Ishikawa (cell line): ENCODE measurements at regions not wholly inside any gene's neighbourhood (a gene's known extent, or its start where the extent isn't known, plus 50 kb on each side); places are given as distances from the start of the nearest gene placed in this dataset.
A peak's percentile ranks its signal among the peaks of the same experiment; 100 is the strongest.

Experiments
- CEBPB ChIP-seq: IDR thresholded peaks from 2 replicates; pipeline ENCODE4 v1.6.1; 2012
- CREB1 ChIP-seq: IDR thresholded peaks from 2 replicates; pipeline ENCODE4 v1.6.1; 2012; ENCODE audit warnings: low read depth
- EGR1 ChIP-seq: IDR thresholded peaks from 2 replicates; pipeline ENCODE4 v1.6.1; 2012
- EP300 ChIP-seq: IDR thresholded peaks from 2 replicates; pipeline ENCODE4 v1.6.1; 2012; ENCODE audit warnings: borderline replicate concordance
- FOXM1 ChIP-seq: IDR thresholded peaks from 2 replicates; pipeline ENCODE4 v1.6.1; 2012; ENCODE audit warnings: low read depth, borderline replicate concordance
- NFIC ChIP-seq: IDR thresholded peaks from 2 replicates; pipeline ENCODE4 v1.6.1; 2012
- RAD21 ChIP-seq: IDR thresholded peaks from 2 replicates; pipeline ENCODE4 v1.6.1; 2012; ENCODE audit warnings: low read depth
- REST ChIP-seq: IDR thresholded peaks from 2 replicates; pipeline ENCODE4 v1.6.1; 2012; ENCODE audit warnings: low read depth, mild to moderate bottlenecking
- TAF1 ChIP-seq: IDR thresholded peaks from 2 replicates; pipeline ENCODE4 v1.6.1; 2012; ENCODE audit warnings: low read depth, mild to moderate bottlenecking
- TCF12 ChIP-seq: IDR thresholded peaks from 2 replicates; pipeline ENCODE4 v1.6.1; 2012; ENCODE audit warnings: low read depth
- TEAD4 ChIP-seq: IDR thresholded peaks from 2 replicates; pipeline ENCODE4 v1.6.1; 2012
- USF1 ChIP-seq: IDR thresholded peaks from 2 replicates; pipeline ENCODE4 v1.6.1; 2012
- YY1 ChIP-seq: IDR thresholded peaks from 2 replicates; pipeline ENCODE4 v1.6.1; 2012; ENCODE audit warnings: low read depth
- ZBTB7A ChIP-seq: IDR thresholded peaks from 2 replicates; pipeline ENCODE4 v1.6.1; 2012; ENCODE audit warnings: low read depth
- TF ChIP-seq, protein P1 (sequence below): IDR thresholded peaks from 2 replicates; pipeline ENCODE4 v1.6.1; 2012

GRCh38 chr22:47605441-47605840 is 843.0 kb downstream of the TBC1D22A start:
- peak; percentile 22; the same call in 1 of the 2 replicates for TF ChIP-seq NFIC
- TF ChIP-seq TAF1, result no peak

DNA sequence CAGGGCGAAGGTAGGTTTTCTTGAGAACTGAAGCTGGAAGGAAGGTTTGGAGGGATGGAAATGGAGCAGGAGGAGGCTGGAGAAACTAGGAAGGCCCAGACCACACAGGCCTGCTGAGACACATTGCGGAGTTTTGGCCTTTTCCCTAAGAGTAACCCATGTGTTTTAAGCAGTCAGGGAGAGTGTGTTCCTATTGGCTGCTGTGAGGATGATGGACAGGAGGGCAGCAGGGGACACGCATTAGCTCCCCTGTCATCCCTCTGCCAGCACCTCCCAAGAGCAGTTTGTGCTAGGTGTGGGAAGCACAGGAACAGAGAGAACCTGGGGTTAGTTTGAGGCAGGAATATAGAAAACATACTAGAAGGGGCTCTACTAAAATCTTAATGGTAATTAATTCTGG is 842.1 kb downstream of the TBC1D22A start:
- TF ChIP-seq CEBPB, result no peak
- TF ChIP-seq REST, result no peak
- TF ChIP-seq EGR1, result no peak
- TF ChIP-seq, protein P1, sequence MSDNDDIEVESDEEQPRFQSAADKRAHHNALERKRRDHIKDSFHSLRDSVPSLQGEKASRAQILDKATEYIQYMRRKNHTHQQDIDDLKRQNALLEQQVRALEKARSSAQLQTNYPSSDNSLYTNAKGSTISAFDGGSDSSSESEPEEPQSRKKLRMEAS, result no peak
- no peak for TF ChIP-seq RAD21
- no peak for TF ChIP-seq TCF12
- TF ChIP-seq FOXM1, result no peak
- no peak for TF ChIP-seq YY1
- no peak for TF ChIP-seq TEAD4
- TF ChIP-seq TAF1, result no peak
- no peak for TF ChIP-seq NFIC
- no peak for TF ChIP-seq EP300
- TF ChIP-seq USF1, result no peak
- no peak for TF ChIP-seq ZBTB7A
- no peak for TF ChIP-seq CREB1

- no peak for TF ChIP-seq USF1
- TF ChIP-seq EP300, result no peak
- TF ChIP-seq, protein P1, result no peak
- no peak for TF ChIP-seq CREB1
- no peak for TF ChIP-seq NFIC
- TF ChIP-seq TCF12, result no peak
These were observed 840.3 kb downstream of the TBC1D22A start for GRCh38 chr22:47602732-47603131.

DNA sequence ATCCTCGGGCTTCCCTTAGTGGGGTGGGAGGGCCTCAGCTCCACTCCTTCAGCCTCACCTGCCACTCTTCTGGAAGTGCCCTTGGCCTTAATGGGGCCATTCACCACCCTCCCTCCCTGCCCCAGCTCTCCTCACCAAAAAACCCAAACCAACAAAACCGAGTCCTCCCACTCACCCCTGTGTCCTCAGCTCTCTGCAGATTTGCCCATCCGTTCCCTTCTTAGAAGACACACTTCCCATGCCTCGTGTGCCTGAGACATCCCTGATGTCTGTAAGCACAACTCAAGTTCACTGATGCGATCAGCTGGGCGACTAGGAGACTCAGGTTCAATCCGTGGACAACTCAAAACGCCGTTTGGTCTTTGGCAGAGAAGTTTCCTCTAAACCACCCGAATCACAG is 839.2 kb downstream of the TBC1D22A start:
- TF ChIP-seq YY1, result no peak
- no peak for TF ChIP-seq FOXM1

GRCh38 chr22:47600791-47601625 is 838.6 kb downstream of the TBC1D22A start:
- TF ChIP-seq CEBPB (no peak), TEAD4 (no peak), REST (no peak), FOXM1 (no peak), EGR1 (no peak), YY1 (no peak), EP300 (no peak), TAF1 (no peak), ZBTB7A (no peak), NFIC (no peak), CREB1 (no peak), TCF12 (no peak), RAD21 (no peak), USF1 (no peak)
- TF ChIP-seq, protein P1, result no peak

DNA sequence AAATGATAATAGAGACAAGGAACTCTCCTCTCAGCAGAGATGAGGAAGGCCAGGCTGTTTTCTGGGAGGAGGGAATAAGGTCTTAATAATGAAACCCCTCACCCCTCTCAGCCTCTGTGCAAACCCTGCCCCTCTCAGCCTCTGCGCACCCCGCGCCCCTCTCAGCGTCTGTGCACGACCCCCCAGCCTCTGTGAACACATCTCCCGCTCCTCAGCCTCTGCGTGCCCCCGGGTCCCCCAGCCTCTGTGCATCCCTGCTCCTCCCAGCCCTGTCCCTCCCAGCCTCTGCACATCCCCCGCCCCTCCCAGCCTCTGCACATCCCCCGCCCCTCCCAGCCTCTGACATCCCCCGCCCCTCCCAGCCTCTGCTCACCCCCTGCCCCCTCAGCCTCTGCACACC is 837.8 kb downstream of the TBC1D22A start:
- TF ChIP-seq EP300 (no peak), NFIC (no peak), TAF1 (no peak), RAD21 (no peak), REST (no peak), ZBTB7A (no peak)
- TF ChIP-seq, protein P1, result no peak
